GM23338 (cell line): ENCODE measurements at regions not wholly inside any gene's neighbourhood (a gene's known extent, or its start where the extent isn't known, plus 50 kb on each side); places are given as distances from the start of the nearest gene placed in this dataset.

ENCODE experiments used
- ATAC-seq: fragments of 200-7000 bp; cut with Tn5 transposase; 3 replicates; pipeline ENCODE4 v1.9.1; 2020
- DNase-seq: peaks from one replicate; pipeline ENCODE4 v3.0.0-alpha.2; 2015; ENCODE audit warnings: low spot score
- H2AFZ ChIP-seq: fragments of 200-600 bp; sonication (generic); 2 replicates; pipeline ENCODE4 v1.8.0; 2016; ENCODE audit warnings: antibody characterized with exemption, mild to moderate bottlenecking, moderate library complexity
- H3F3A ChIP-seq: fragments of 200-600 bp; sonication (generic); replicated peaks from 2 replicates; pipeline ENCODE4 v1.8.0; 2017; ENCODE audit warnings: antibody characterized with exemption, mixed run types, low read depth
- H3K27ac ChIP-seq: fragments of 200-600 bp; sonication (generic); 2 replicates; pipeline ENCODE4 v1.6.1; 2016; ENCODE audit warnings: low read depth
- H3K27me3 ChIP-seq: fragments of 200-600 bp; sonication (generic); 2 replicates; pipeline ENCODE4 v1.8.0; 2016; ENCODE audit warnings: mild to moderate bottlenecking, mixed run types, moderate library complexity; ENCODE audit not compliant: insufficient read depth
- H3K36me3 ChIP-seq: fragments of 200-600 bp; sonication (generic); 2 replicates; pipeline ENCODE4 v1.8.0; 2016; ENCODE audit warnings: mild to moderate bottlenecking; ENCODE audit not compliant: insufficient read depth
- H3K4me1 ChIP-seq: fragments of 200-600 bp; sonication (generic); 2 replicates; pipeline ENCODE4 v1.8.0; 2016; ENCODE audit warnings: mild to moderate bottlenecking, moderate library complexity; ENCODE audit not compliant: insufficient read depth
- H3K4me2 ChIP-seq: fragments of 200-600 bp; sonication (generic); 2 replicates; pipeline ENCODE4 v1.7.1; 2017; ENCODE audit warnings: mixed run types
- H3K4me3 ChIP-seq: fragments of 200-600 bp; sonication (generic); 2 replicates; pipeline ENCODE4 v1.6.1; 2016; ENCODE audit warnings: mixed run types
- H3K79me2 ChIP-seq: fragments of 200-600 bp; sonication (generic); replicated peaks from 2 replicates; pipeline ENCODE4 v1.8.0; 2017; ENCODE audit warnings: mild to moderate bottlenecking; ENCODE audit not compliant: insufficient read depth
- H3K9me2 ChIP-seq: fragments of 200-600 bp; sonication (generic); 2 replicates; pipeline ENCODE4 v1.8.0; 2017; ENCODE audit not compliant: insufficient read depth
- H4K20me1 ChIP-seq: fragments of 200-600 bp; sonication (generic); replicated peaks from 2 replicates; pipeline ENCODE4 v1.8.0; 2017; ENCODE audit warnings: mild to moderate bottlenecking; ENCODE audit not compliant: insufficient read depth
- H3K27ac Mint-ChIP-seq: 2 replicates; pipeline ENCODE4 v1.8.0; 2020; ENCODE audit warnings: inconsistent platforms, mild to moderate bottlenecking, moderate library complexity, mixed read lengths
- H3K27me3 Mint-ChIP-seq: 3 replicates; pipeline ENCODE4 v1.8.0; 2022; ENCODE audit warnings: low read depth, mild to moderate bottlenecking, moderate library complexity, mixed read lengths, inconsistent platforms; ENCODE audit not compliant: insufficient read depth, poor library complexity
- H3K36me3 Mint-ChIP-seq: 3 replicates; pipeline ENCODE4 v1.8.0; 2021; ENCODE audit warnings: low read depth, mild to moderate bottlenecking, inconsistent platforms, moderate library complexity, mixed read lengths
- H3K4me1 Mint-ChIP-seq: 3 replicates; pipeline ENCODE4 v1.8.0; 2020; ENCODE audit warnings: mild to moderate bottlenecking, inconsistent platforms, mixed read lengths
- H3K4me3 Mint-ChIP-seq: 3 replicates; pipeline ENCODE4 v1.8.0; 2021; ENCODE audit warnings: moderate library complexity, mild to moderate bottlenecking, inconsistent platforms, mixed read lengths
- H3K9me3 Mint-ChIP-seq: 3 replicates; pipeline ENCODE4 v1.8.0; 2020; ENCODE audit warnings: moderate library complexity, mild to moderate bottlenecking, inconsistent platforms, mixed read lengths
- CTCF ChIP-seq, 2 experiments: fragments of 200-600 bp in 1 of 2; sonication (generic) in 1 of 2; conservative IDR thresholded peaks; 2 replicates each; pipeline versions ENCODE4 v1.5.1 to v1.6.1; 2016 to 2017; ENCODE audit warnings: antibody characterized with exemption in 2 of 2, low read depth in 2 of 2, mild to moderate bottlenecking in 2 of 2, moderate library complexity in 1 of 2
- ETS1 ChIP-seq: IDR thresholded peaks from 2 replicates; pipeline ENCODE4 v1.6.1; 2016; ENCODE audit warnings: antibody characterized with exemption
- EZH2 ChIP-seq: fragments of 200-600 bp; sonication (generic); IDR thresholded peaks from one replicate; pipeline ENCODE4 v1.8.0; 2017; ENCODE audit warnings: antibody characterized with exemption, mild to moderate bottlenecking, low read depth; ENCODE audit not compliant: unreplicated experiment
- JUNB ChIP-seq: IDR thresholded peaks from one replicate; pipeline ENCODE4 v1.6.1; 2016; ENCODE audit warnings: antibody characterized with exemption; ENCODE audit not compliant: unreplicated experiment
- NANOG ChIP-seq: IDR thresholded peaks from 2 replicates; pipeline ENCODE4 v1.6.1; 2016; ENCODE audit warnings: antibody characterized with exemption, borderline replicate concordance
- POLR2AphosphoS5 ChIP-seq: IDR thresholded peaks from 2 replicates; pipeline ENCODE4 v1.6.1; 2016; ENCODE audit warnings: antibody characterized with exemption, low read depth
- REST ChIP-seq: IDR thresholded peaks from one replicate; pipeline ENCODE4 v1.6.1; 2018; ENCODE audit warnings: antibody characterized with exemption; ENCODE audit not compliant: unreplicated experiment
- STAT1 ChIP-seq: IDR thresholded peaks from one replicate; pipeline ENCODE4 v1.6.1; 2016; ENCODE audit warnings: antibody characterized with exemption; ENCODE audit not compliant: unreplicated experiment
- ZNF331 ChIP-seq: fragments of 250-450 bp; sonication (Bioruptor Pico); IDR thresholded peaks from 2 replicates; pipeline ENCODE4 v1.5.0; 2020; ENCODE audit warnings: low read depth, mild to moderate bottlenecking, moderate library complexity

GRCh38 chr11:104690241-104690640 is 208.0 kb downstream of the CASP12 start:
- Histone ChIP-seq H3K27ac (no peak overlapping the region), H3K9me2 (no peaks in the 10 kb centered on the region), H3K4me1 (peaks cover 28% of the 10 kb centered on the region), H2AFZ (no peak overlapping the region), H3K36me3 (no peaks in the 10 kb centered on the region), H3F3A (no peaks in the 10 kb centered on the region), H3K4me2 (no peak overlapping the region), H4K20me1 (no peaks in the 10 kb centered on the region), H3K27me3 (no peaks in the 10 kb centered on the region), H3K79me2 (no peaks in the 10 kb centered on the region), H3K4me3 (no peak overlapping the region)
- no peak for ATAC-seq
- H3K27ac Mint-ChIP-seq, result peak overlapping the region; percentile 49; the same call in 1 of the 2 replicates
- no peak for DNase-seq
- TF ChIP-seq REST, result no peak
- H3K36me3 Mint-ChIP-seq, result peaks cover 2% of the 10 kb centered on the region; the same call in 1 of the 3 replicates
- no peak overlapping the region for H3K4me3 Mint-ChIP-seq
- no peaks in the 10 kb centered on the region for H3K27me3 Mint-ChIP-seq
- H3K4me1 Mint-ChIP-seq, result peaks cover 32% of the 10 kb centered on the region
- H3K9me3 Mint-ChIP-seq, result no peaks in the 10 kb centered on the region; the same call in 1 of the 3 replicates

- Mint-ChIP-seq H3K27ac (peak overlapping the region; percentile 74; the same call in 1 of the 2 replicates), H3K4me3 (no peak overlapping the region), H3K4me1 (peaks cover 33% of the 10 kb centered on the region), H3K9me3 (no peaks in the 10 kb centered on the region; the same call in 1 of the 3 replicates), H3K36me3 (peaks cover 2% of the 10 kb centered on the region; the same call in 1 of the 3 replicates), H3K27me3 (peaks cover 3% of the 10 kb centered on the region)
- Histone ChIP-seq H2AFZ (no peak overlapping the region), H3F3A (no peaks in the 10 kb centered on the region), H3K4me2 (peak overlapping the region; percentile 14; the same call in 1 of the 2 replicates), H3K4me1 (peaks cover 36% of the 10 kb centered on the region), H3K4me3 (no peak overlapping the region), H3K27ac (peak overlapping the region; percentile 65), H3K9me2 (no peaks in the 10 kb centered on the region), H3K27me3 (no peaks in the 10 kb centered on the region), H4K20me1 (no peaks in the 10 kb centered on the region), H3K79me2 (no peaks in the 10 kb centered on the region), H3K36me3 (no peaks in the 10 kb centered on the region)
- TF ChIP-seq JUNB (no peak), POLR2AphosphoS5 (no peak), NANOG (no peak), STAT1 (no peak), ZNF331 (CRISPR knock-in tag) (no peak), EZH2 (no peak), CTCF (conservative IDR thresholded peaks at IDR 0.05; ENCODE audit: low read depth in 2 of 2) (no peak), REST (no peak), ETS1 (no peak)
- no peak for DNase-seq
- ATAC-seq, result no peak
Measured at GRCh38 chr11:104688731-104689130, 209.5 kb downstream of the CASP12 start.
